GM12864 (cell line): ENCODE measurements at regions not wholly inside any gene's neighbourhood (a gene's known extent, or its start where the extent isn't known, plus 50 kb on each side); places are given as distances from the start of the nearest gene placed in this dataset.

Source experiments
- DNase-seq: peaks from one replicate; pipeline ENCODE4 v3.0.0-alpha.2; 2011; ENCODE audit warnings: low read depth
- H3K4me3 ChIP-seq: 2 replicates; pipeline ENCODE4 v1.5.1; 2011; ENCODE audit warnings: mild to moderate bottlenecking, low read depth, low read length, control low read depth
- CTCF ChIP-seq: IDR thresholded peaks from 2 replicates; pipeline ENCODE4 v1.5.1; 2011; ENCODE audit warnings: low read depth, mild to moderate bottlenecking, moderate library complexity, low read length, control low read depth, inconsistent platforms; ENCODE audit errors: missing control alignments

GRCh38 chr5:8695902-8696845 lies 827.2 kb downstream of the MTRR start:
- no peak for TF ChIP-seq CTCF
- no peak for DNase-seq
- H3K4me3 ChIP-seq, result no peak overlapping the region

GRCh38 chr5:8700222-8700621 lies 831.3 kb downstream of the MTRR start:
- no peak overlapping the region for H3K4me3 ChIP-seq
- no peak for TF ChIP-seq CTCF
- DNase-seq, result no peak

GRCh38 chr5:8700671-8701070 lies 831.7 kb downstream of the MTRR start:
- no peak overlapping the region for H3K4me3 ChIP-seq
- no peak for TF ChIP-seq CTCF
- DNase-seq, result no peak

GRCh38 chr5:8701251-8701650 lies 832.3 kb downstream of the MTRR start:
- no peak for TF ChIP-seq CTCF
- no peak for DNase-seq
- no peak overlapping the region for H3K4me3 ChIP-seq

- no peak for DNase-seq
- no peak overlapping the region for H3K4me3 ChIP-seq
- no peak for TF ChIP-seq CTCF
Observed at GRCh38 chr5:8710426-8710930, 835.4 kb downstream of the SEMA5A start.

GRCh38 chr5:8714198-8714597 lies 831.7 kb downstream of the SEMA5A start:
- H3K4me3 ChIP-seq, result no peak overlapping the region
- DNase-seq, result no peak
- TF ChIP-seq CTCF, result no peak
